ENCODE measurements at regions not wholly inside any gene's neighbourhood (a gene's known extent, or its start where the extent isn't known, plus 50 kb on each side); places are given as distances from the start of the nearest gene placed in this dataset.
"Not testable (repeated sequence)": the region's sequence is repeated elsewhere in the genome, so short reads cannot be mapped to it uniquely, and the experiment has no call there.

GRCh38 chr1:610538-610937 is 75.9 kb downstream of the OR4F16 start:
- H3K4me3 ChIP-seq; H3K4me1 ChIP-seq (replicated peaks in 1 of 2); H3K36me3 ChIP-seq (replicated peaks in 1 of 2); H3K27ac ChIP-seq; DNase-seq; H3K9me3 ChIP-seq (replicated peaks in 1 of 3); intact Hi-C loops (cut with DNase I); H3K27me3 ChIP-seq: not testable (repeated sequence)
- 86 to 95% methylated on average over 7 to 13 of the region's 33 CpGs; no CpG with 5 or more reads in 2 of the 4 donors for WGBS, 4 donors

GRCh38 chr1:609161-609560 is 77.3 kb downstream of the OR4F16 start:
- H3K27ac ChIP-seq; H3K4me1 ChIP-seq (replicated peaks in 1 of 2); H3K27me3 ChIP-seq; H3K36me3 ChIP-seq (replicated peaks in 1 of 2); H3K4me3 ChIP-seq; intact Hi-C loops (cut with DNase I); H3K9me3 ChIP-seq (replicated peaks in 1 of 3): not testable (repeated sequence)
- DNase-seq, result peak in 1 of 7 donors; percentile 2
- 79 to 97% methylated on average over 6 to 9 of the region's 24 CpGs; no CpG with 5 or more reads in 2 of the 4 donors for WGBS, 4 donors

GRCh38 chr1:605279-605678 is 81.2 kb downstream of the OR4F16 start:
- DNase-seq, result peak in 4 of 7 donors; percentile 0 to 21 (median 13)
- H3K36me3 ChIP-seq (replicated peaks in 1 of 2); H3K4me1 ChIP-seq (replicated peaks in 1 of 2); H3K27ac ChIP-seq; H3K9me3 ChIP-seq (replicated peaks in 1 of 3); H3K4me3 ChIP-seq; H3K27me3 ChIP-seq; intact Hi-C loops (cut with DNase I): not testable (repeated sequence)
- WGBS, 4 donors, result 47 to 84% (median 55%) methylated on average over 16 to 22 of the region's 27 CpGs; no CpG with 5 or more reads in 1 of the 4 donors

- H3K36me3 ChIP-seq (replicated peaks in 1 of 2); H3K27me3 ChIP-seq; H3K4me1 ChIP-seq (replicated peaks in 1 of 2); H3K4me3 ChIP-seq; H3K27ac ChIP-seq; DNase-seq; intact Hi-C loops (cut with DNase I); H3K9me3 ChIP-seq (replicated peaks in 1 of 3): not testable (repeated sequence)
- 88 to 98% (median 92%) methylated on average over 6 of the region's 8 CpGs for WGBS, 4 donors
These were observed 98.2 kb downstream of the OR4F16 start for GRCh38 chr1:588211-588610.

- H3K27ac ChIP-seq; H3K36me3 ChIP-seq (replicated peaks in 1 of 2); H3K27me3 ChIP-seq; H3K9me3 ChIP-seq (replicated peaks in 1 of 3); H3K4me3 ChIP-seq; intact Hi-C loops (cut with DNase I); H3K4me1 ChIP-seq (replicated peaks in 1 of 2): not testable (repeated sequence)
- 5 to 9% methylated on average over 5 to 6 of the region's 7 CpGs; no CpG with 5 or more reads in 2 of the 4 donors for WGBS, 4 donors
- TF ChIP-seq CTCF (IDR thresholded peaks at IDR 0.05), result peak in 1 of 6 experiments; percentile 31
- DNase-seq, result peak; percentile 38 to 84 (median 59)
These were observed 100.5 kb downstream of the OR4F16 start for GRCh38 chr1:585992-586391.

Data from adrenal gland (tissue), 9 donors.